ENCODE measurements at regions not wholly inside any gene's neighbourhood (a gene's known extent, or its start where the extent isn't known, plus 50 kb on each side); places are given as distances from the start of the nearest gene placed in this dataset.

DNA sequence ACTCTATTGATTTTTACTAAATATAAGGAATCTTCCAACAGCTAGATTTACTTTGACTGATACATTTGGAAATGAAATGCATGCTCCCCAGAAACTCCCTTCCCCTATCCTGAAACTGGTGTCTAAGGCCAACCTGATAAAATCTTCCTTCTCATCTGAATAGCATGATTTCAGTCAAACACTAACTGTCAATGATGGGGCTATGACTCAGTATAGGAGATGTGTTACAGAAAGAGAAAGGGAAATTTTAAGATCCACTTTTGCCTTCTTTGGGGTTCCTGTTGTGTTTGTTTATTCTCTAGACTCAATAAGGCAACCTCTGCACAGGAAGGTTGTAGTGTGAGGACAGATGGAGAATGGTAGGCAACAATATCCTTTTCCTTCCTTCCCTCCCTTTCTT is 160.7 kb downstream of the MOSPD2 start:
- TF ChIP-seq, protein P1, sequence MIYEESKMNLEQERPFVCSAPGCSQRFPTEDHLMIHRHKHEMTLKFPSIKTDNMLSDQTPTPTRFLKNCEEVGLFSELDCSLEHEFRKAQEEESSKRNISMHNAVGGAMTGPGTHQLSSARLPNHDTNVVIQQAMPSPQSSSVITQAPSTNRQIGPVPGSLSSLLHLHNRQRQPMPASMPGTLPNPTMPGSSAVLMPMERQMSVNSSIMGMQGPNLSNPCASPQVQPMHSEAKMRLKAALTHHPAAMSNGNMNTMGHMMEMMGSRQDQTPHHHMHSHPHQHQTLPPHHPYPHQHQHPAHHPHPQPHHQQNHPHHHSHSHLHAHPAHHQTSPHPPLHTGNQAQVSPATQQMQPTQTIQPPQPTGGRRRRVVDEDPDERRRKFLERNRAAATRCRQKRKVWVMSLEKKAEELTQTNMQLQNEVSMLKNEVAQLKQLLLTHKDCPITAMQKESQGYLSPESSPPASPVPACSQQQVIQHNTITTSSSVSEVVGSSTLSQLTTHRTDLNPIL (CRISPR knock-in tag; IDR thresholded peaks at IDR 0.05; ENCODE audit: low read depth): no peak
- TF ChIP-seq RARB (CRISPR knock-in tag; IDR thresholded peaks at IDR 0.05): no peak
- no peak for TF ChIP-seq ESRRG (CRISPR knock-in tag; IDR thresholded peaks at IDR 0.05)
- TF ChIP-seq, protein P2, sequence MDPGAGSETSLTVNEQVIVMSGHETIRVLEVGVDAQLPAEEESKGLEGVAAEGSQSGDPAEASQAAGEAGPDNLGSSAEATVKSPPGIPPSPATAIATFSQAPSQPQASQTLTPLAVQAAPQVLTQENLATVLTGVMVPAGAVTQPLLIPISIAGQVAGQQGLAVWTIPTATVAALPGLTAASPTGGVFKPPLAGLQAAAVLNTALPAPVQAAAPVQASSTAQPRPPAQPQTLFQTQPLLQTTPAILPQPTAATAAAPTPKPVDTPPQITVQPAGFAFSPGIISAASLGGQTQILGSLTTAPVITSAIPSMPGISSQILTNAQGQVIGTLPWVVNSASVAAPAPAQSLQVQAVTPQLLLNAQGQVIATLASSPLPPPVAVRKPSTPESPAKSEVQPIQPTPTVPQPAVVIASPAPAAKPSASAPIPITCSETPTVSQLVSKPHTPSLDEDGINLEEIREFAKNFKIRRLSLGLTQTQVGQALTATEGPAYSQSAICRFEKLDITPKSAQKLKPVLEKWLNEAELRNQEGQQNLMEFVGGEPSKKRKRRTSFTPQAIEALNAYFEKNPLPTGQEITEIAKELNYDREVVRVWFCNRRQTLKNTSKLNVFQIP (CRISPR knock-in tag; IDR thresholded peaks at IDR 0.05; ENCODE audit: borderline replicate concordance, low read depth): no peak
- no peak for TF ChIP-seq OSR1 (CRISPR knock-in tag; IDR thresholded peaks at IDR 0.05)

DNA sequence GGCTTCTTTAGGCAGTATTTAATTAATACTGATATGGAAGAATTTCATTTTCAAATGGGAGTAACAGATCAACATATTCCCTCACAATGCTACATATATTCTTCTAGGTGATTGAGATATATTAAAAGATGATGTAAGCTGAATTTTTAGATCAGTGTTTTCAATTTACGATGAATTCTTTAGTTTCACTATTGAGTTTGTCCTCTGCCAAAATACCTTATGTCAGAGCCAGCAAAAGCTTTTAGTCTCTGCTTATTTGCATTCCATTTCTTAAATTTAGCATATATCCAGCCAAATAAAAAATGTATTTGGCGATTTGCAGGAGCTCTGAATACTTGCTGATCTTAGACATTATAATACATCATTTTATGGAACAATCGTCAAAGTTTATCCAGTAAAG is 144.3 kb downstream of the MOSPD2 start:
- TF ChIP-seq ZFP30 (CRISPR knock-in tag; IDR thresholded peaks at IDR 0.05): no peak
- TF ChIP-seq, protein P3, sequence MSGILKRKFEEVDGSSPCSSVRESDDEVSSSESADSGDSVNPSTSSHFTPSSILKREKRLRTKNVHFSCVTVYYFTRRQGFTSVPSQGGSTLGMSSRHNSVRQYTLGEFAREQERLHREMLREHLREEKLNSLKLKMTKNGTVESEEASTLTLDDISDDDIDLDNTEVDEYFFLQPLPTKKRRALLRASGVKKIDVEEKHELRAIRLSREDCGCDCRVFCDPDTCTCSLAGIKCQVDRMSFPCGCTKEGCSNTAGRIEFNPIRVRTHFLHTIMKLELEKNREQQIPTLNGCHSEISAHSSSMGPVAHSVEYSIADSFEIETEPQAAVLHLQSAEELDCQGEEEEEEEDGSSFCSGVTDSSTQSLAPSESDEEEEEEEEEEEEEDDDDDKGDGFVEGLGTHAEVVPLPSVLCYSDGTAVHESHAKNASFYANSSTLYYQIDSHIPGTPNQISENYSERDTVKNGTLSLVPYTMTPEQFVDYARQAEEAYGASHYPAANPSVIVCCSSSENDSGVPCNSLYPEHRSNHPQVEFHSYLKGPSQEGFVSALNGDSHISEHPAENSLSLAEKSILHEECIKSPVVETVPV (CRISPR knock-in tag; IDR thresholded peaks at IDR 0.05): no peak
- ATAC-seq: no peak

More for the DNA sequence above, 160.7 kb downstream of the MOSPD2 start:
- ATAC-seq: no peak

DNA sequence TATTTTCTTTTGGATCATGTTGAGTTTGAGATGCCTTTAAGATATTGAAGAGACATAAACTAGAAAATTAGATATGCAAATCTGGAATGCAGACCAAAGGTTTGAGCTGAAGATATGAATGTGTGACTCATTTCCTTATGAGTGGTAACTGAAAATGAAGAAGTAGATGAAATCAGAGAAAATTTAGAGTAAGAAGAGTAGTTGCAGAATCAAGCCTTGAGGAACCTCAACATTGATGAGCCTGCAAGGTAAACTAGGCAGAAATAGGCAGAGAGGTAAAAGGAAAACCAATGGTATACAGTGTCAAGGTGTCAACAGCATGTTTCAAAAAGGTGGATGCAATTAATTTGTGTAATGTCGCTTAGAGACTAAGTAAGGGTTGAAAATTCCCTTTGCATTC is 142.8 kb downstream of the MOSPD2 start:
- ATAC-seq: no peak
- TF ChIP-seq, protein P1 (CRISPR knock-in tag; IDR thresholded peaks at IDR 0.05; ENCODE audit: low read depth): no peak
- no peak for TF ChIP-seq ZNF565 (CRISPR knock-in tag; conservative IDR thresholded peaks at IDR 0.05; ENCODE audit: low read depth)
- TF ChIP-seq ISL1 (CRISPR knock-in tag; IDR thresholded peaks at IDR 0.05): no peak
- no peak for TF ChIP-seq ZFP30 (CRISPR knock-in tag; IDR thresholded peaks at IDR 0.05)

DNA sequence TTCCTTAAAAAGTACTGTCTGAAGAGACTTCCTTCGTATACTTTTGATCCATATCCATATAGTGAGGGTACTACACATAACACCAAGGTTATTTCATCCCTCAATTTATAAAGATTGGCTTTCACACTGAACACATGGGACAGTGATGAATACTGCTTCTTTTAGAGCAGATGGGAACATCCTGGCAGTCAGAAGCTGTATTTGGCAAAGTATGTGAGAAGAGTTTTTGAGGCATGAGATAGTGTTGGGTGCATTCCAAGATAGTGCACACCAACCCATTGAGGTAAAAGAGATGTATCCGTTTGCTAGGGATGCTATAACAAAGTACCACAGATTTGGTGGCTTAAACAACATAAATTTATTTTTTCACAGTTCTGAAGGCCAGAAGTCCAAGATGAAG is 141.1 kb downstream of the MOSPD2 start:
- no peak for TF ChIP-seq OSR1 (CRISPR knock-in tag; IDR thresholded peaks at IDR 0.05)
- TF ChIP-seq ESRRG (CRISPR knock-in tag; IDR thresholded peaks at IDR 0.05): no peak
- no peak for TF ChIP-seq ZC3H10 (CRISPR knock-in tag; IDR thresholded peaks at IDR 0.05)
- TF ChIP-seq TOX (CRISPR knock-in tag; IDR thresholded peaks at IDR 0.05; ENCODE audit: borderline replicate concordance): no peak
- no peak for TF ChIP-seq ZFP30 (CRISPR knock-in tag; IDR thresholded peaks at IDR 0.05)
- no peak for TF ChIP-seq ZNF70 (CRISPR knock-in tag; IDR thresholded peaks at IDR 0.05)
- TF ChIP-seq BACH2 (CRISPR knock-in tag; IDR thresholded peaks at IDR 0.05; ENCODE audit: borderline replicate concordance): no peak
- TF ChIP-seq, protein P1 (CRISPR knock-in tag; IDR thresholded peaks at IDR 0.05; ENCODE audit: low read depth): no peak
- TF ChIP-seq RARB (CRISPR knock-in tag; IDR thresholded peaks at IDR 0.05): no peak
- TF ChIP-seq, protein P4, sequence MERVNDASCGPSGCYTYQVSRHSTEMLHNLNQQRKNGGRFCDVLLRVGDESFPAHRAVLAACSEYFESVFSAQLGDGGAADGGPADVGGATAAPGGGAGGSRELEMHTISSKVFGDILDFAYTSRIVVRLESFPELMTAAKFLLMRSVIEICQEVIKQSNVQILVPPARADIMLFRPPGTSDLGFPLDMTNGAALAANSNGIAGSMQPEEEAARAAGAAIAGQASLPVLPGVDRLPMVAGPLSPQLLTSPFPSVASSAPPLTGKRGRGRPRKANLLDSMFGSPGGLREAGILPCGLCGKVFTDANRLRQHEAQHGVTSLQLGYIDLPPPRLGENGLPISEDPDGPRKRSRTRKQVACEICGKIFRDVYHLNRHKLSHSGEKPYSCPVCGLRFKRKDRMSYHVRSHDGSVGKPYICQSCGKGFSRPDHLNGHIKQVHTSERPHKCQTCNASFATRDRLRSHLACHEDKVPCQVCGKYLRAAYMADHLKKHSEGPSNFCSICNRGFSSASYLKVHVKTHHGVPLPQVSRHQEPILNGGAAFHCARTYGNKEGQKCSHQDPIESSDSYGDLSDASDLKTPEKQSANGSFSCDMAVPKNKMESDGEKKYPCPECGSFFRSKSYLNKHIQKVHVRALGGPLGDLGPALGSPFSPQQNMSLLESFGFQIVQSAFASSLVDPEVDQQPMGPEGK (CRISPR knock-in tag; IDR thresholded peaks at IDR 0.05; ENCODE audit: borderline replicate concordance): no peak
- no peak for TF ChIP-seq ARNTL (CRISPR knock-in tag; IDR thresholded peaks at IDR 0.05; ENCODE audit: borderline replicate concordance, low read depth)
- TF ChIP-seq ZNF565 (CRISPR knock-in tag; conservative IDR thresholded peaks at IDR 0.05; ENCODE audit: low read depth): no peak
- no peak for TF ChIP-seq TCF4 (CRISPR knock-in tag; IDR thresholded peaks at IDR 0.05; ENCODE audit: borderline replicate concordance)
- TF ChIP-seq, protein P2 (CRISPR knock-in tag; IDR thresholded peaks at IDR 0.05; ENCODE audit: borderline replicate concordance, low read depth): no peak
- no peak for TF ChIP-seq PPARA (CRISPR knock-in tag; IDR thresholded peaks at IDR 0.05; ENCODE audit: borderline replicate concordance)
- TF ChIP-seq, protein P3 (CRISPR knock-in tag; IDR thresholded peaks at IDR 0.05): no peak
- no peak for TF ChIP-seq SNAI2 (CRISPR knock-in tag; IDR thresholded peaks at IDR 0.05)
- no peak for TF ChIP-seq GLIS3 (CRISPR knock-in tag; IDR thresholded peaks at IDR 0.05)
- TF ChIP-seq ISL1 (CRISPR knock-in tag; IDR thresholded peaks at IDR 0.05): no peak
- no peak for TF ChIP-seq CSDC2 (CRISPR knock-in tag; IDR thresholded peaks at IDR 0.05)
- no peak for ATAC-seq

All from SK-N-SH treated with all-trans-retinoic acid at 6 μM for 48 hours (cell line).